B cell (primary cell): ENCODE measurements at regions not wholly inside any gene's neighbourhood (a gene's known extent, or its start where the extent isn't known, plus 50 kb on each side); places are given as distances from the start of the nearest gene placed in this dataset.

Experiments
- ATAC-seq: fragments of 200-7000 bp; cut with Tn5 transposase; one replicate; pipeline ENCODE4 v1.10.0; 2021; ENCODE audit warnings: low read depth, mild to moderate bottlenecking, moderate number of reproducible peaks, moderate library complexity
- CTCF ChIA-PET: fragments of 350-600 bp; sonication (Branson Sonifier 250); formaldehyde crosslinking; loops from one replicate; lab custom pipeline; 2021; ENCODE audit warnings: antibody characterized with exemption, inconsistent platforms; lab: Charles Lee
- POLR2A ChIA-PET: fragments of 350-600 bp; sonication (Branson Sonifier 250); formaldehyde crosslinking; loops from one replicate; lab custom pipeline; 2021; ENCODE audit warnings: antibody characterized with exemption; lab: Charles Lee
- DNase-seq: peaks from one replicate; pipeline ENCODE4 v3.0.0; 2013
- H2AFZ ChIP-seq: 2 replicates; pipeline ENCODE4 v1.6.1; 2012; ENCODE audit warnings: mild to moderate bottlenecking, low read depth, low read length; ENCODE audit not compliant: insufficient read depth, poor library complexity, severe bottlenecking
- H3K27ac ChIP-seq, 2 donors: 1 replicate in 1 of 2; 2 replicates in 1 of 2; pipeline ENCODE4 v1.5.1; 2012 to 2013; ENCODE audit warnings: low read length in 2 of 2, mild to moderate bottlenecking in 2 of 2, moderate library complexity in 1 of 2
- H3K27me3 ChIP-seq, 4 experiments: fragments of 200-600 bp in 1 of 4; sonication (generic) in 1 of 4; replicated peaks in 1 of 4; 1 replicate in 2 of 4; 2 replicates in 2 of 4; pipeline versions ENCODE4 v1.6.1 to v1.7.0; 2013 to 2016; ENCODE audit warnings: low read length in 3 of 4, mild to moderate bottlenecking in 2 of 4, mixed read lengths in 1 of 4, moderate library complexity in 1 of 4; ENCODE audit not compliant: insufficient read depth in 4 of 4, control insufficient read depth in 3 of 4; ENCODE audit errors: control extremely low read depth in 1 of 4
- H3K36me3 ChIP-seq, 2 experiments: replicated peaks in 1 of 2; 1 replicate in 1 of 2; 2 replicates in 1 of 2; pipeline versions ENCODE4 v1.6.1 to v1.7.1; 2013; ENCODE audit warnings: low read length in 1 of 2; ENCODE audit not compliant: insufficient read depth in 2 of 2, control insufficient read depth in 1 of 2; ENCODE audit errors: control extremely low read depth in 1 of 2, extremely low read depth in 1 of 2
- H3K4me1 ChIP-seq, 2 donors: fragments of 200-600 bp in 1 of 2; sonication (generic) in 1 of 2; 1 replicate in 1 of 2; 2 replicates in 1 of 2; pipeline versions ENCODE4 v1.5.1 to v1.6.1; 2013 to 2017; ENCODE audit warnings: low read length in 2 of 2; ENCODE audit not compliant: control insufficient read depth in 2 of 2, insufficient read depth in 2 of 2
- H3K4me2 ChIP-seq: replicated peaks from 2 replicates; pipeline ENCODE3; 2012; ENCODE audit warnings: mild to moderate bottlenecking, low read depth, low read length; ENCODE audit not compliant: poor library complexity, severe bottlenecking
- H3K4me3 ChIP-seq, 5 experiments: fragments of 200-600 bp in 1 of 5; sonication (generic) in 1 of 5; 1 replicate in 3 of 5; 2 replicates in 2 of 5; pipeline versions ENCODE4 v1.5.1 to v1.7.0; 2011 to 2016; ENCODE audit warnings: low read length in 4 of 5, mild to moderate bottlenecking in 4 of 5, low read depth in 2 of 5, control low read depth in 1 of 5, moderate library complexity in 1 of 5; ENCODE audit not compliant: insufficient read depth in 1 of 5; ENCODE audit errors: control extremely low read depth in 1 of 5, extremely low read depth in 1 of 5
- H3K79me2 ChIP-seq: fragments of 200-600 bp; sonication (generic); one replicate; pipeline ENCODE4 v1.6.0; 2016; ENCODE audit warnings: low read length; ENCODE audit not compliant: control insufficient read depth, insufficient read depth
- H3K9ac ChIP-seq: fragments of 200-600 bp; sonication (generic); 2 replicates; pipeline ENCODE4 v1.6.1; 2017; ENCODE audit warnings: mild to moderate bottlenecking, low read length, moderate library complexity
- H3K9me3 ChIP-seq, 3 donors: one replicate each; pipeline versions ENCODE4 v1.6.1 to v1.7.1; 2013; ENCODE audit warnings: low read length in 2 of 3; ENCODE audit not compliant: control insufficient read depth in 2 of 3, insufficient read depth in 1 of 3; ENCODE audit errors: control extremely low read depth in 1 of 3
- H4K20me1 ChIP-seq: 2 replicates; pipeline ENCODE4 v1.6.0; 2012; ENCODE audit warnings: mild to moderate bottlenecking, low read length; ENCODE audit not compliant: insufficient read depth, control insufficient read depth, poor library complexity, severe bottlenecking
- H3K27ac Mint-ChIP-seq: one replicate; pipeline ENCODE4 v1.8.0; 2021; ENCODE audit warnings: mixed read lengths
- H3K27me3 Mint-ChIP-seq: one replicate; pipeline ENCODE4 v1.8.0; 2021; ENCODE audit warnings: mixed read lengths
- H3K4me1 Mint-ChIP-seq: one replicate; pipeline ENCODE4 v1.8.0; 2021; ENCODE audit warnings: mixed read lengths
- H3K4me3 Mint-ChIP-seq: one replicate; pipeline ENCODE4 v1.8.0; 2021; ENCODE audit warnings: mixed read lengths
- H3K9me3 Mint-ChIP-seq: one replicate; pipeline ENCODE4 v1.8.0; 2022; ENCODE audit warnings: mixed read lengths; ENCODE audit not compliant: insufficient read depth
- CTCF ChIP-seq: fragments of 200-600 bp; IDR thresholded peaks from one replicate; pipeline ENCODE4 v1.8.0; 2022; ENCODE audit warnings: antibody characterized with exemption, mild to moderate bottlenecking
- EZH2 ChIP-seq: IDR thresholded peaks from 2 replicates; pipeline ENCODE4 v1.6.1; 2012; ENCODE audit warnings: borderline replicate concordance, low read depth, mild to moderate bottlenecking, moderate library complexity, low read length; ENCODE audit not compliant: insufficient read depth, poor library complexity, severe bottlenecking
- WGBS: methylation state at CpG from one replicate; pipeline ENCODE4 v1.1.5; 2013; ENCODE audit warnings: missing lambda C conversion rate; ENCODE audit not compliant: insufficient coverage; 5-methylcytosine and 5-hydroxymethylcytosine counted together
- intact Hi-C: fragments of 100-400 bp; cut with micrococcal nuclease; formaldehyde crosslinking; loops from one replicate; pipeline ENCODE4 v1.10.0; 2022

GRCh38 chr5:116892993-116893392, 318.4 kb upstream of the SEMA6A start:
- H3K4me1 Mint-ChIP-seq, result no peaks in the 10 kb centered on the region
- H3K36me3 ChIP-seq, result no peaks in the 10 kb centered on the region
- CTCF ChIA-PET, result no interaction called here

GRCh38 chr5:116887104-116887503, 312.5 kb upstream of the SEMA6A start:
- Histone ChIP-seq H3K27ac (no peak overlapping the region), H2AFZ (no peak overlapping the region), H3K4me3 (no peak overlapping the region), H3K9me3 (peaks cover 0 to 2% (median 0%) of the 10 kb centered on the region in 3 donors), H3K79me2 (no peaks in the 10 kb centered on the region), H3K9ac (no peak overlapping the region), H3K27me3 (no peaks in the 10 kb centered on the region), H3K4me2 (no peak overlapping the region), H3K36me3 (no peaks in the 10 kb centered on the region), H3K4me1 (no peaks in the 10 kb centered on the region), H4K20me1 (no peaks in the 10 kb centered on the region)
- ChIA-PET POLR2A (no interaction called here), CTCF (no interaction called here)
- WGBS, result no CpG with 5 or more reads among the region's 1 CpG
- Mint-ChIP-seq H3K27ac (no peak overlapping the region), H3K9me3 (no peaks in the 10 kb centered on the region), H3K4me3 (no peak overlapping the region), H3K27me3 (no peaks in the 10 kb centered on the region), H3K4me1 (no peaks in the 10 kb centered on the region)
- intact Hi-C loops, result no loop called here
- no peak for ATAC-seq
- TF ChIP-seq CTCF (no peak), EZH2 (no peak)
- no peak for DNase-seq

More at GRCh38 chr5:116892993-116893392, 318.4 kb upstream of the SEMA6A start:
- Histone ChIP-seq H3K4me3 (no peak overlapping the region), H2AFZ (no peak overlapping the region), H3K4me1 (no peaks in the 10 kb centered on the region), H3K9me3 (peaks cover 0 to 3% (median 2%) of the 10 kb centered on the region in 3 donors), H3K27ac (no peak overlapping the region), H3K4me2 (no peak overlapping the region), H4K20me1 (no peaks in the 10 kb centered on the region), H3K79me2 (no peaks in the 10 kb centered on the region), H3K9ac (no peak overlapping the region), H3K27me3 (no peaks in the 10 kb centered on the region)
- DNase-seq (no peak), ATAC-seq (no peak)
- Mint-ChIP-seq H3K9me3 (no peaks in the 10 kb centered on the region), H3K4me3 (no peak overlapping the region), H3K27ac (no peak overlapping the region), H3K27me3 (peaks cover 3% of the 10 kb centered on the region)
- POLR2A ChIA-PET, result no interaction called here
- intact Hi-C loops, result no loop called here
- no peak for TF ChIP-seq EZH2
- no peak for TF ChIP-seq CTCF
